ENCODE measurements at regions not wholly inside any gene's neighbourhood (a gene's known extent, or its start where the extent isn't known, plus 50 kb on each side); places are given as distances from the start of the nearest gene placed in this dataset.

- H2AFZ ChIP-seq, result no peak overlapping the region
- no peaks in the 10 kb centered on the region for H3F3A ChIP-seq (replicated peaks; ENCODE audit: low read depth)
- TF ChIP-seq ZNF331 (CRISPR knock-in tag; IDR thresholded peaks at IDR 0.05; ENCODE audit: low read depth), result no peak
- TF ChIP-seq NANOG (IDR thresholded peaks at IDR 0.05; ENCODE audit: borderline replicate concordance), result no peak
- no peak for TF ChIP-seq EZH2 (IDR thresholded peaks at IDR 0.05; ENCODE audit: low read depth, unreplicated experiment)
- TF ChIP-seq ZNF462 (CRISPR knock-in tag; IDR thresholded peaks at IDR 0.05), result no peak
- no peak for TF ChIP-seq POLR2AphosphoS5 (IDR thresholded peaks at IDR 0.05; ENCODE audit: low read depth)
- TF ChIP-seq STAT1 (IDR thresholded peaks at IDR 0.05; ENCODE audit: unreplicated experiment), result no peak
- no peak for TF ChIP-seq JUNB (IDR thresholded peaks at IDR 0.05; ENCODE audit: unreplicated experiment)
- H4K20me1 ChIP-seq (replicated peaks; ENCODE audit: insufficient read depth), result no peaks in the 10 kb centered on the region
- H3K4me3 ChIP-seq, result no peak overlapping the region
- no peaks in the 10 kb centered on the region for H3K79me2 ChIP-seq (replicated peaks; ENCODE audit: insufficient read depth)
- no peaks in the 10 kb centered on the region for H3K36me3 ChIP-seq (ENCODE audit: insufficient read depth)
- peaks cover 11% of the 10 kb centered on the region; the same call in 1 of the 2 replicates for H3K9me2 ChIP-seq (ENCODE audit: insufficient read depth)
- Mint-ChIP-seq H3K9me3 (no peaks in the 10 kb centered on the region), H3K4me3 (no peak overlapping the region), H3K4me1 (peaks cover under 1% of the 10 kb centered on the region; the same call in 2 of the 3 replicates), H3K27me3 (ENCODE audit: insufficient read depth, low read depth, poor library complexity) (no peaks in the 10 kb centered on the region), H3K27ac (no peak overlapping the region), H3K36me3 (ENCODE audit: low read depth) (no peaks in the 10 kb centered on the region)
- H3K4me2 ChIP-seq, result no peak overlapping the region
- no peak for ATAC-seq
- no peak for DNase-seq (ENCODE audit: low spot score)
- no peak overlapping the region for H3K27ac ChIP-seq (ENCODE audit: low read depth)
- H3K27me3 ChIP-seq (ENCODE audit: insufficient read depth), result no peaks in the 10 kb centered on the region
- H3K4me1 ChIP-seq (ENCODE audit: insufficient read depth), result 0 out of 2 replicates have a peak, but pooled peaks cover 3% of the 10 kb centered on the region
Observed at GRCh38 chr20:54305421-54305820, 97.5 kb downstream of the PFDN4 start.

All from GM23338 (cell line).